NCI-H446 (cell line): ENCODE measurements at regions not wholly inside any gene's neighbourhood (a gene's known extent, or its start where the extent isn't known, plus 50 kb on each side); places are given as distances from the start of the nearest gene placed in this dataset.
A peak's percentile ranks its signal among the peaks of the same experiment; 100 is the strongest.
"Not testable (repeated sequence)": the region's sequence is repeated elsewhere in the genome, so short reads cannot be mapped to it uniquely, and the experiment has no call there.

ENCODE experiments used
- DNase-seq, 2 experiments: peaks; one replicate each; lab custom pipeline; 2025; lab: John Stamatoyannopoulos, UW

DNA sequence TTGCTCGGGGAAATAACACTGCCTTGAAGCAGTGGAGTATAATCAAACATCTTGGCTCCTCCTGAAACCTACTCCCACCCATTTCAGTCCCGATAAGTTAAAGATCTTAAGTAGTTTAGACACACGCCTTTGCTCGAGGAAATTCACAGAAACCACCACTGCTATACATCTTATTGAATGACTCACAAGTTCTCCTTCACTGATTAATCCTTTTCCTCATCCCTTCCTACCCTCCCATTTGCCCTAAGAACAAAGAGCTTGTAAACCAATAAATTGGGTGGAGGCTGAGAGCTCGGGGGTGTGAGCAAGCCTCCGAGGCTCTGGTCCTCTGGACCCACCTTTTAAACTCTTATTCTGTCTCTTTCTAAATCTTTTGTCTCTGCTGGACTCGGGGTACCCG is 86.5 kb downstream of the XCL2 start:
- not testable (repeated sequence) for DNase-seq

DNA sequence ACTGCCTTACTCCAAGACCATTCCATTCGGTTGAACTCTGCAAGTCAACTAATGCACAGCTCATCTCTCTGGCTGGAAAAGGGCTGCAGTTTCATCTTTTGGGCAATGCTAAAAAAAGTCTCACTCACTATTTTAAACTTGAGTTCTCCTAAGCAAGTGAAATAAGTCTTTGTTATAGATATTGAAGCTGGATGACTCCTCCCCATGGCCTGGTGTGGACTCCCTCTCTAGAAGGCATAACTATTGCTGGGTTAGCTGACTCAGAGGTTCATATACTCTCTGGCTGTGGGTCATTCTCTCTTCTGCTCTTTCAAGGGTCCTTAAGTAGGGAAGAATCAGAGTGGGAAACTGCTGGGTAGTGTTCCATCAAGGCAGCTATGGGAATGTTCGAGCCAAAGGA is 88.0 kb downstream of the XCL2 start:
- DNase-seq, result no peak

DNA sequence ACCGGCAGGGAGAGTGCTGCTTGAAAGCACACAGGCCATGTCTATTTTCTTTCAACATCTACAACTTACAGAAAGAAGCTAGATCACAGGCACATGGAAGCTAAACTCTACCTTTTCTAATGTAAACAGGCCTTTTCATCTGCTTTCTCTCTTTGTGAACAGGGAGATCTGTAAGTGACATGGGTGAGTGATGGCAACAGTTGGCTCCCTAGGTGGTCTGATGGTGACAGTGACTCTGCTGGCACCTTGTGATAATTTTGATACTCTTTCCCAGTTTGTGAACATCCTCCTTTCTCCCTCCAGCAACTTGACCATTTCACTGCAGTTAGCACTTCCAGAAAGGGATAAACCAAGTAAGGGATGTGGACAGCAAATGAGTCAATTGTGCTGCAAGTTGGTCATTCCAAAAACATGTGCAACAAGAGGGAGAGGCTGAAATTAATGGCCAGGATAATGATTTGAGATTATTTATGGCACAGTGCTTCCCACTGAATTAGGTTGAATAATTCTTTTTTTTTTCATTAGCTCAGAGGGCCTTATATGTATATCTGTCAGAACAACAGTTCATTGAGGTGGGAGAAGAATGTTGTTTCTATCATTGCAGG is 89.5 kb downstream of the XCL2 start:
- no peak for DNase-seq

GRCh38 chr1:168453056-168453455 is 90.7 kb downstream of the XCL2 start:
- DNase-seq, result no peak

DNA sequence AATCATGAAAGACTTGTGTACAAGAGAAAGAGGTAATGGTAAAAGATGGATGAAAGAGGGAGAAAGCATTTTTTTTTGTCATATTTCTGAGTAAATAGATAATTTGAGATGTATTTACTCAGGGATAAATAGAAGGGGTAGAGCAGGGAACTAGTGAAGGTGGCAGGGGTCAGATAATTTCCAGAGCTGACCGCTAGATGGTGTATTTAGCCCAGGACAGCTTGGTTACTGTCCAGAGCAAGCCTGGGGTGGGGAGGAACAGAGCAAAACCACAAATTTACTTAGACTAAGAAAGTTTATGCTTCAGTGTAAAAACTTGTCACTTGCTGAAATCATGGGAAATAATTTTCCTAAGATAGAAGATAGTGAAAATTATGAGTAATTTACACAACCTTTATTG is 91.5 kb downstream of the XCL2 start:
- DNase-seq, result no peak

DNA sequence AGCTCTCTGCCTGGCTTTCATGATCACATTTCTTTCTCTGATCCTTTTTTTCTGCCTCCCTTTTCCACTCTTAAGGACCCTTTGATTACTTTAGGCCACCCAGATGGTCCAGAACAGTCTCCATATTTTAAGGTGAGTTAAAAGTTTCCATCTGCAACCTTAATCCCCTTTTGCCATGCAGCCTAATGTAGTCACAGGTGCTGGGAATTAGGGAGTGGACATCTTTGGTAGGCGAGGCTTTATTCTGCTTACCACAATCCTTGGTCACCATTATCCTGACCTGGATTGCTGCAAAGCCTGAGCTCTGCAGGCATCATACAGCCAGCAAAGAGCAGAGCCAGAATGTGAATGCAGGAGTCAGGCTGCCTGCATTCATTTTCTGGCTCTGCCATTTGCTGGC is 95.9 kb downstream of the XCL2 start:
- no peak for DNase-seq

DNA sequence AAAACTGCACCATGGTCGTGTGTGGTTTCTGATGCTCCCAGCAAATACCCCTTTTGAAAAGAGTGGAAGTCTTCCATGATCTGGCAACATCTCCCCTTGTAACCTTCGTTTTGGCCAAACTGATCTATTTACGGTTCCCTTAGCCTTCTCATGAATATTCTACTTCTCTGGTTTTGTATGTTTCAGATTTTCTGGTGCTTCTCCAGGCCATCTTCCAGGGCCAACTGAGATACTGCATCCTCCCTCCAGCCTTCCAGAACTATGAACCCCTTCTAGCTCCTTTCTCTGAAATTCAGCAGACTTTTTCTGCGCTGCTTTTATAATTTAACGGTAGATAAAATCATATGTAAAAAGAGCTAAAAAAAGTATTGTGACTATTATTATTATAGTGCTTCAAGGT is 97.7 kb downstream of the XCL2 start:
- DNase-seq, result no peak

- DNase-seq, result no peak
Observed at GRCh38 chr1:168443899-168444298, 99.9 kb downstream of the XCL2 start.

DNA sequence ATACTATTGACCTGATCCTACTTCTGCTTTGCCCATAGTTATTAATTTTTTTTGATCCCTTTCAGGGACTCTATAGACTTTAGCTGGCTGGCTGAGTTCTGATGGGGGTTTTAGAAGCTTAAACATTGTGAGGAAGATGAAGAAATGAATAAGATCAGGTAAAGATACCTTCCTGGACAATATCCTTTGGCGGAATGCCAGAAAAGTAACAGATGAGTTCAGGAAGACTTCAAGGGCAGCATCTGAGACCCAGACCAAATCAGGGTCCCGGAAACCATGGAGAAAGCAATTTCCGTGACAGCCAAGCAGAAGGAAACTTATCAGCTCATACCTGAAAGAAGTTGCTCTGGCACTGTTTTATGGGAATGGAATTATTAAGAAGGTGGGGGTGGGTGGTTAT is 100.4 kb downstream of the XCL2 start:
- no peak for DNase-seq

- DNase-seq, result no peak
Observed at GRCh38 chr1:168442931-168443330, 100.9 kb downstream of the XCL2 start.

DNA sequence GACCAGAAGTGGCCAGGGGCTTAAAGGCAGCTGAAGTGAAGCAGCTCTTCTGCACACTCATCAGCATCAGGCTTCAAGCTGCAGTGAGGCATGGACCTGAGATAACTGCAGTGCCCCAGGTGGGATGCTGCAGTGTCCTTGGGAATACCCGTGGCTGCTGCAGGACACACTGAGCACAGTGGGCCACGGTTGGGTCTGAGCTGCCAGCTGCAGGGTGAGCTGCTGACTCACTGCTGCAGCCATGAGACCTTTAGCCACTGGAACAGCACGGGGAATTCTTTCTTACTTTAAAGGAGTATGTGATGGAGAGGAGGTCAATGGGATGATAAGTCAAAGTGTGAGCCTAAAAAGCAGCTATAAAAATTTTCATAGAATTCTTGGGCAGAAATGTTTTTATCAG is 102.1 kb downstream of the XCL2 start:
- no peak for DNase-seq

GRCh38 chr1:168439456-168440375 is 104.1 kb downstream of the XCL2 start:
- DNase-seq, result peak; percentile 93 to 95

DNA sequence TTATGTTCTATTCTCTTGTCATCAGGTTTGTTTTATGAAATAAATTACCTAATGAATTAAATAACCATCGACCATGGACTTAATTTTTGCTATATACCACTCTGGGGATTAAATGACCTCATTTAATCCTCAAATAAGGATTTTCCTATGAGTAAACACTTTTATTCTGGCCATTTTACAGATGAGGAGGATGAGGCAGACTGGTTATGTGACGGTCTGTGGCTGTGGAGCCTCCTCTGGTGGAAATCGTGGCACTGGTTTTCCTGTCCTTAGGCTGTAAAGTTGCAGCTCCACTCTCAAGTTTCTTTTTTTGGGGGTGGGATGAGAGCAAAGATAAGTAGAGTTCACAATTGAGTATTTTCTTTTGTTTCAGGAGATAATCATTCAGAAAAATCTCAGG is 105.2 kb downstream of the XCL2 start:
- no peak for DNase-seq

GRCh38 chr1:168437821-168438220 is 106.0 kb downstream of the XCL2 start:
- no peak for DNase-seq

DNA sequence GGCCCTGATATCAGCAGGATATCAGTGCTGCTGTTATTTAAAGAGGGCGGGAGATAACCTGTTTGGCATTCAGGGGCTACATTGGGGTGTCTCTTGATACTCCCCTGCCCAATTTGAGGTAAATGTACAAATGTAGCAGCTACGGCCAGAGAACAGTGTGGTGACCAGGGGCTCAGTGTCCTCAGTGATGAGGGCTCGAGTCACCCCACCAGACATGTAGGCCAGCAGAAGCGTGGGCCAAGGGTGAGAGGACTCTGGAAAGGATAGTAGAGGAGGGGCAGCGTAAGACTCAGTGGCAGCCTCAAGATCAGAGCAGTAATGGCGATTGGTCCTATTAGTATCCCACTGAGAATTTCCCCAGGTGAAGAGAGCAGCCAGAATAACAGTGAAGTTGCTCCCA is 108.4 kb downstream of the XCL2 start:
- no peak for DNase-seq

DNA sequence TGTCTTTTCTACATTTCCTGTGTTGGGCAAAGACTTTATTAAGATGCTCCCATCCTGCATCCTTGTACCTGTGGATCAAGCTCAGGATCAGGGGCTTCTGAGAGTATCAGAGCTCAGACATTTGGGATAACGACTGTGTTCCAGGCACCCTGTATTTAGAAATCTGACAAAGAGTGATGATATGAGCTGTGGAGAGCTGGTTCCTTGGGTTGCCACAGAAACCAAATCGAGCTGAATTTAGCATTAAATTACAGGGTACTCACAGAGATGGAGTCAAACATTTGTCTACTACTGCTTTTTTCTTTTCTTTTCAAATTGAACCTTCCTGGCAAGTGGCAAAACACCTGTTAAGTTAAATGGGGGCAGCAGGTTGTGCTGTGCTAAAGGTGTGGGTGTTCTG is 110.6 kb downstream of the XCL2 start:
- DNase-seq, result no peak

- DNase-seq, result no peak
Observed at GRCh38 chr1:168431882-168432281, 111.9 kb downstream of the XCL2 start.

DNA sequence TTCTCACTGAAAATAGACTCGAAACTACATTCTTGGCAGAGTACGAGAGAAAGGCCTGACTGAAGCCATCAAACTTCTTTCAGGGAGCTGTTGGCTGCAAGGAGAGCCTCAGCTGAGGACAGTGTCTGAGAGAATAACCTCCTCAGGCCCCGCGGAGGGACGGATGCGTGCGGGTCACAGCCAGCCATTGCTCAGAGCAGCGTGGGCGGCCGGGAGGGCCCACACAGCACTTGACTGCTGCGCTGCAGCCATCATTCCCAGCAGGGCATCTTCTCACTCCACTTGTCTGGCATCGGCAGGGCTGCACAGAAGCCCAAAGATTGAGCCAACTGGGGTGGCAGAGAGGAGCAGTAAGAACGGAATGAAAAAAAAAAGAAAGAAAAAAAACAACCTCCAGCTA is 113.5 kb downstream of the XCL2 start:
- DNase-seq, result peak in 1 of 2 experiments; percentile 41

DNA sequence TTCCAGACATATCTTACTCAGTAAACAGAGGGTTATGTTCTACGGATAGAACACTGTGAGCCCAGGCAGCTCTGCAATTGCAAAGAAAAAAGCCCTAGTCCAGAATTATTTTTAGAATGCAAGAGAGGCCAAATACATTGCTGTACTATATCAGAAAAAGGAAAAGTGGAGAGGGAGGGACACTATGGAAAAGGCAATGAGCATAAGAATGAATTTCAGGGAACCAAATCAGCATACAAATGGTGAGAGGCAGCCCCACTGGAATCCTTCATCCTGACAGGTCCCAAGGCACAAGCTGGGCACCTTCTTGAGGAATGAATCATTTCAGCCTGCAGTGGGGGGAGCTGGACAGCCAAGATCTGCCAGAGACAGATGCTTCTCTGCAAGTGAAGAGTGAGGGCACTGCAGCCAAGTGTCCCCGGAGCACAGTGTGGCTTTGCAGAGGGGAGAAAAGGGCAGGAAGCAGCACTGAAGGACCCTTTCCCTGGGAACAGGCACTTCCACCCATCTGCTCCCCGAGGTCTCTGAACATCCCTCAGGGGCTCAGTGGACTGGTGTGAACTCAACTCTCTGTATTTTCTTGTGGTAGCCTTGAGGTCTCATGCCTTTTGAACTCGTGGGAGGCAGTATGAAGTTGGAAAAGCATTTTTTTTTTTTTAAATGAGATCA is 115.6 kb downstream of the XCL2 start:
- peak in 1 of 2 experiments; percentile 46 for DNase-seq

GRCh38 chr1:168427051-168427450 is 116.7 kb downstream of the XCL2 start:
- no peak for DNase-seq

DNA sequence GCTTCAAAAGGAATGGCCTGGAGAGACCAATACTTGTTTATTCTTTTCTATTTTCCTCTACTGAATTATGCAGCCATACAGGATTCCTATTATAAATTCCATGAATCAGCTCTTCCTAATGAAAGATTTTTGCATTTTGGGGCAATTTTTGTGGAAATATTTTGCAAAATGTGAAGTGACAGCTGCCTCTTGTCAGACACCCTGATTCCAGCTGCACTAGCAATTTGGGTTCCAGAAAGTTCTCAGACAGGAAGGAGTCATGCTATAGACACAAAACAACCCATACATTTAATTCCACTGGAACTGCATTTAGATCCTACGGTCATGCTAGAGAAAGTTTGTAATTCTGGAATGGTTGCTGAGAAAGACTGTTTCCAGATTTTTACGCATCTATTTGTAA is 119.5 kb downstream of the XCL2 start:
- no peak for DNase-seq

- DNase-seq, result peak; percentile 13 to 22
Observed at GRCh38 chr1:168422203-168422847, 121.5 kb downstream of the XCL2 start.
